HL-60 (cell line): ENCODE measurements at regions not wholly inside any gene's neighbourhood (a gene's known extent, or its start where the extent isn't known, plus 50 kb on each side); places are given as distances from the start of the nearest gene placed in this dataset.

Experiments
- POLR2AphosphoS5 ChIP-seq: IDR thresholded peaks from 2 replicates; pipeline ENCODE4 v1.6.1; 2012; ENCODE audit warnings: low read depth
- TF ChIP-seq, protein P1 (sequence below): IDR thresholded peaks from one replicate; pipeline ENCODE4 v1.5.1; 2011; ENCODE audit warnings: low read length, control low read depth, inconsistent platforms; ENCODE audit not compliant: insufficient read depth

- TF ChIP-seq, protein P1, sequence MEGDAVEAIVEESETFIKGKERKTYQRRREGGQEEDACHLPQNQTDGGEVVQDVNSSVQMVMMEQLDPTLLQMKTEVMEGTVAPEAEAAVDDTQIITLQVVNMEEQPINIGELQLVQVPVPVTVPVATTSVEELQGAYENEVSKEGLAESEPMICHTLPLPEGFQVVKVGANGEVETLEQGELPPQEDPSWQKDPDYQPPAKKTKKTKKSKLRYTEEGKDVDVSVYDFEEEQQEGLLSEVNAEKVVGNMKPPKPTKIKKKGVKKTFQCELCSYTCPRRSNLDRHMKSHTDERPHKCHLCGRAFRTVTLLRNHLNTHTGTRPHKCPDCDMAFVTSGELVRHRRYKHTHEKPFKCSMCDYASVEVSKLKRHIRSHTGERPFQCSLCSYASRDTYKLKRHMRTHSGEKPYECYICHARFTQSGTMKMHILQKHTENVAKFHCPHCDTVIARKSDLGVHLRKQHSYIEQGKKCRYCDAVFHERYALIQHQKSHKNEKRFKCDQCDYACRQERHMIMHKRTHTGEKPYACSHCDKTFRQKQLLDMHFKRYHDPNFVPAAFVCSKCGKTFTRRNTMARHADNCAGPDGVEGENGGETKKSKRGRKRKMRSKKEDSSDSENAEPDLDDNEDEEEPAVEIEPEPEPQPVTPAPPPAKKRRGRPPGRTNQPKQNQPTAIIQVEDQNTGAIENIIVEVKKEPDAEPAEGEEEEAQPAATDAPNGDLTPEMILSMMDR: no peak
- TF ChIP-seq POLR2AphosphoS5: no peak
Measured at GRCh38 chr6:164325168-164325567, 910.6 kb downstream of the QKI start.
